Keratinocyte (primary cell): ENCODE measurements at regions not wholly inside any gene's neighbourhood (a gene's known extent, or its start where the extent isn't known, plus 50 kb on each side); places are given as distances from the start of the nearest gene placed in this dataset.

Source experiments
- DNase-seq: peaks from one replicate; pipeline ENCODE4 v3.0.0-alpha.2; 2011; ENCODE audit warnings: low read depth, missing footprints, low spot score
- FAIRE-seq: peaks from 2 replicates; lab custom pipeline; 2011; peaks lifted over from hg19 to GRCh38; lab: Jason Lieb, UNC
- H2AFZ ChIP-seq: 2 replicates; pipeline ENCODE4 v1.6.0; 2012; ENCODE audit warnings: low read length, control low read depth, inconsistent platforms; ENCODE audit not compliant: control insufficient read depth
- H3K27ac ChIP-seq: 2 replicates; pipeline ENCODE4 v1.5.1; 2011; ENCODE audit warnings: low read length; ENCODE audit not compliant: control insufficient read depth, insufficient read depth
- H3K27me3 ChIP-seq: 3 replicates; pipeline ENCODE4 v1.6.0; 2011; ENCODE audit warnings: low read length; ENCODE audit not compliant: control insufficient read depth, insufficient read depth; ENCODE audit errors: extremely low read depth
- H3K36me3 ChIP-seq, 2 experiments: 2 replicates in 1 of 2; 3 replicates in 1 of 2; pipeline ENCODE4 v1.5.1; 2011; ENCODE audit warnings: low read length in 2 of 2, mild to moderate bottlenecking in 1 of 2; ENCODE audit not compliant: control insufficient read depth in 2 of 2, insufficient read depth in 2 of 2; ENCODE audit errors: extremely low read depth in 1 of 2
- H3K4me1 ChIP-seq: 3 replicates; pipeline ENCODE4 v1.5.1; 2011; ENCODE audit warnings: low read length; ENCODE audit not compliant: control insufficient read depth, insufficient read depth; ENCODE audit errors: extremely low read depth
- H3K4me2 ChIP-seq: 3 replicates; pipeline ENCODE4 v1.6.0; 2011; ENCODE audit warnings: low read depth, low read length; ENCODE audit not compliant: control insufficient read depth, insufficient read depth; ENCODE audit errors: extremely low read depth
- H3K4me3 ChIP-seq, 3 experiments: fragments of 200-600 bp in 1 of 3; sonication (generic) in 1 of 3; 2 replicates in 2 of 3; 3 replicates in 1 of 3; pipeline ENCODE4 v1.5.1; 2011 to 2016; ENCODE audit warnings: low read length in 3 of 3, mild to moderate bottlenecking in 3 of 3, control low read depth in 2 of 3, inconsistent platforms in 1 of 3, low read depth in 1 of 3, mixed read lengths in 1 of 3, mixed run types in 1 of 3, moderate library complexity in 1 of 3; ENCODE audit not compliant: control insufficient read depth in 2 of 3, insufficient read depth in 2 of 3; ENCODE audit errors: extremely low read depth in 1 of 3
- H3K79me2 ChIP-seq: 2 replicates; pipeline ENCODE4 v1.6.0; 2012; ENCODE audit warnings: low read length; ENCODE audit not compliant: control insufficient read depth, insufficient read depth
- H3K9ac ChIP-seq: 3 replicates; pipeline ENCODE4 v1.6.0; 2011; ENCODE audit warnings: low read length; ENCODE audit not compliant: control insufficient read depth, insufficient read depth; ENCODE audit errors: extremely low read depth
- H3K9me1 ChIP-seq: 3 replicates; pipeline ENCODE4 v1.6.0; 2011; ENCODE audit warnings: low read length; ENCODE audit not compliant: control insufficient read depth, insufficient read depth; ENCODE audit errors: extremely low read depth
- H3K9me3 ChIP-seq: 2 replicates; pipeline ENCODE4 v1.5.1; 2012; ENCODE audit warnings: low read depth, low read length; ENCODE audit not compliant: control insufficient read depth
- H4K20me1 ChIP-seq: 3 replicates; pipeline ENCODE4 v1.6.0; 2011; ENCODE audit warnings: low read length; ENCODE audit not compliant: control insufficient read depth, insufficient read depth; ENCODE audit errors: extremely low read depth
- EZH2 ChIP-seq: IDR thresholded peaks from one replicate; pipeline ENCODE4 v1.6.1; 2012; ENCODE audit warnings: inconsistent platforms, mild to moderate bottlenecking, low read length, moderate library complexity
- dilution Hi-C: fragments of 300-500 bp; cut with MboI; formaldehyde crosslinking; loops from one replicate; pipeline ENCODE4 v1.7.0; 2020; ENCODE audit warnings: low sequenced_read_pairs; ENCODE audit not compliant: extremely low pct_ligation_motif_present
- TF ChIP-seq, protein P1 (sequence below), 3 experiments: IDR thresholded peaks in 1 of 3; conservative IDR thresholded peaks in 1 of 3; optimal IDR thresholded peaks in 1 of 3; 2 replicates in 2 of 3; 3 replicates in 1 of 3; pipeline versions ENCODE3 to v1.5.1; 2011; ENCODE audit warnings: low read length in 3 of 3, mild to moderate bottlenecking in 3 of 3, moderate library complexity in 2 of 3, control low read depth in 1 of 3, inconsistent platforms in 1 of 3; ENCODE audit not compliant: insufficient read depth in 2 of 3; ENCODE audit errors: extremely low read depth in 1 of 3

- Histone ChIP-seq H3K4me1 (peaks cover 27% of the 10 kb centered on the region), H3K9me1 (no peaks in the 10 kb centered on the region), H3K9me3 (no peaks in the 10 kb centered on the region), H3K4me2 (peak overlapping the region; percentile 30), H3K9ac (peak overlapping the region; percentile 29), H3K79me2 (no peaks in the 10 kb centered on the region), H3K27me3 (no peaks in the 10 kb centered on the region), H3K36me3 (no peaks in the 10 kb centered on the region), H4K20me1 (no peaks in the 10 kb centered on the region), H3K27ac (no peak overlapping the region), H2AFZ (no peak overlapping the region), H3K4me3 (no peak overlapping the region)
- TF ChIP-seq EZH2 = no peak
- TF ChIP-seq, protein P1, sequence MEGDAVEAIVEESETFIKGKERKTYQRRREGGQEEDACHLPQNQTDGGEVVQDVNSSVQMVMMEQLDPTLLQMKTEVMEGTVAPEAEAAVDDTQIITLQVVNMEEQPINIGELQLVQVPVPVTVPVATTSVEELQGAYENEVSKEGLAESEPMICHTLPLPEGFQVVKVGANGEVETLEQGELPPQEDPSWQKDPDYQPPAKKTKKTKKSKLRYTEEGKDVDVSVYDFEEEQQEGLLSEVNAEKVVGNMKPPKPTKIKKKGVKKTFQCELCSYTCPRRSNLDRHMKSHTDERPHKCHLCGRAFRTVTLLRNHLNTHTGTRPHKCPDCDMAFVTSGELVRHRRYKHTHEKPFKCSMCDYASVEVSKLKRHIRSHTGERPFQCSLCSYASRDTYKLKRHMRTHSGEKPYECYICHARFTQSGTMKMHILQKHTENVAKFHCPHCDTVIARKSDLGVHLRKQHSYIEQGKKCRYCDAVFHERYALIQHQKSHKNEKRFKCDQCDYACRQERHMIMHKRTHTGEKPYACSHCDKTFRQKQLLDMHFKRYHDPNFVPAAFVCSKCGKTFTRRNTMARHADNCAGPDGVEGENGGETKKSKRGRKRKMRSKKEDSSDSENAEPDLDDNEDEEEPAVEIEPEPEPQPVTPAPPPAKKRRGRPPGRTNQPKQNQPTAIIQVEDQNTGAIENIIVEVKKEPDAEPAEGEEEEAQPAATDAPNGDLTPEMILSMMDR (optimal IDR thresholded peaks at IDR 0.05 in 1 of 3, IDR thresholded peaks at IDR 0.05 in 1 of 3, conservative IDR thresholded peaks at IDR 0.05 in 1 of 3; ENCODE audit: extremely low read depth in 1 of 3, insufficient read depth in 2 of 3, low read length in 3 of 3) = no peak
- DNase-seq (no peak), FAIRE-seq (no peak)
- dilution Hi-C loops = no loop called here
Observed at GRCh38 chr13:30109471-30110135, 197.7 kb downstream of the KATNAL1 start.

GRCh38 chr13:30108913-30109237 lies 198.5 kb downstream of the KATNAL1 start:
- FAIRE-seq (peak; percentile 91), DNase-seq (peak; percentile 41)
- Histone ChIP-seq H3K4me1 (peaks cover 20% of the 10 kb centered on the region), H3K9ac (peak overlapping the region; percentile 57), H3K9me3 (no peaks in the 10 kb centered on the region), H2AFZ (peak overlapping the region; percentile 80), H3K4me2 (peak overlapping the region; percentile 30), H3K4me3 (no peak overlapping the region), H4K20me1 (no peaks in the 10 kb centered on the region), H3K27me3 (no peaks in the 10 kb centered on the region), H3K79me2 (no peaks in the 10 kb centered on the region), H3K36me3 (no peaks in the 10 kb centered on the region), H3K9me1 (no peaks in the 10 kb centered on the region), H3K27ac (peak overlapping the region; percentile 53)
- dilution Hi-C loops = no loop called here
- TF ChIP-seq, protein P1 (optimal IDR thresholded peaks at IDR 0.05 in 1 of 3, IDR thresholded peaks at IDR 0.05 in 1 of 3, conservative IDR thresholded peaks at IDR 0.05 in 1 of 3; ENCODE audit: extremely low read depth in 1 of 3, insufficient read depth in 2 of 3, low read length in 3 of 3) = no peak
- no peak for TF ChIP-seq EZH2
